Body of pancreas (tissue), 4 donors: ENCODE measurements at regions not wholly inside any gene's neighbourhood (a gene's known extent, or its start where the extent isn't known, plus 50 kb on each side); places are given as distances from the start of the nearest gene placed in this dataset.

Experiments used
- CTCF ChIP-seq, 7 experiments: fragments of 450-650 bp in 4 of 7; fragments of 200-600 bp in 3 of 7; sonication (generic) in 3 of 7; IDR thresholded peaks; one replicate each; pipeline ENCODE4 v1.5.1; 2016 to 2019; ENCODE audit warnings: antibody characterized with exemption in 7 of 7
- POLR2A ChIP-seq, 3 donors: fragments of 450-650 bp; IDR thresholded peaks; one replicate each; pipeline ENCODE4 v1.6.1; 2016; ENCODE audit warnings: antibody characterized with exemption in 3 of 3, mild to moderate bottlenecking in 2 of 3

GRCh38 chr14:22213120-22213519 lies 375.9 kb downstream of the DAD1 start:
- TF ChIP-seq CTCF (IDR thresholded peaks at IDR 0.05) (no peak), POLR2A (IDR thresholded peaks at IDR 0.05) (no peak)
